ENCODE measurements at regions not wholly inside any gene's neighbourhood (a gene's known extent, or its start where the extent isn't known, plus 50 kb on each side); places are given as distances from the start of the nearest gene placed in this dataset.

DNA sequence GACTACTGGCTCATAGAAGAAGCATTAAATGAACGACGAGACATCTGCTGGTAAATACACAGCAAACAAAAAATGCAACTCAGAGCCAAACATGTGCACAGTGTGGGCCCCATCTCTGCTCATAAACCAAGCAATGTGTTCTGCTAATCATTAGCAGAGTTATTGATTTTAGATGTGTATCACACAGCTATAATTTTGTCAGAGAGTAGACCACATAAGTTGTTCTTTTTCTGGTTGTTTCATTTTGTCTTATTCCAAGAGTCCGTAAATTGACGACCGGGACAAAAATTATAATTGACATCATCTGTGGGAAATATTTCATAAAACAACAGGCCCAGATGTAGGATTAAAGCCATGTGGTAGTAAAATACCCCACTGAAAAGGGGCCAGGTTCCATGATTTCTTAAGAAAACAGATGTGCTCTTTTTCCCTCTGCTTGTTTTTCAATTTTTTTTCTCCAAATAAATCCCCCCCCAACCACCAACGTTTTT is 423.6 kb downstream of the HAO1 start:
- DNase-seq (ENCODE audit: low read depth): no peak

DNA sequence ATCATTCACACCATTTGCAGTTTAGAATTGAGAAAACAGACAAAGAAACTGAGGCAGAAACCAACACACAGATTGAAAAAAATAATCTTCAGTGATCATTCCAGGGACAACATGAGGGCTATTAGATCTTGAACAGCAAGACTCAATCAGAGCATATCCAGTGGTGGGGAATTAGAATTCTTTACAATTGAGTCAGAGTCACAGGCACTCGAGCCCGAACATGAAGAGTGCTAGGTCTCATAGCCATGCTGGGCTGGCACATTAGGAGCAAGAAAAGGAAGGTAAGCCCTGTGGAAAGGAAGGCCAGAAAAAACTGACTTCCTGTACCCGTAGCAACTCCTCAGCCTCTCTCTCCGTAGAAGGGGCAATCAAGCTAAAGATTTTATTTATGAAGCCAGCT is 419.9 kb downstream of the HAO1 start:
- DNase-seq (ENCODE audit: low read depth): no peak

DNA sequence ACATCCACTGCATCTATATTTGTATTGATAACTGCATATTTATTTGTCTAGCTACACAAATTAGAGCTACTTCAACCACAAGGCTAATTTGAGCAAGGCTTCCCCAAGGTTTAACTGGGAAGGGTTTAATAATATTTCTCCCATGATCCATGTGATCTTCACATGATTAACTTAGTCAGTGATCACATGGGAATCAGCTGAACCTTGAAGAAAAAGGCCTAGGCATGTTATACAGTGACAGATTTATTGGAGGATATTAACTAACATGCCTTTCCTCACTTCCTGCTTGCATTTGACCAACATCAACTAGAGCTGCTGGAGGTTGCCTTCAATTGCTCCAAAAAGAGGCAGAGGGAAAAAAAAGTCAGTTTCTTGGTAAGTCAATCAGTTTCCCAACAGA is 417.0 kb downstream of the HAO1 start:
- no peak for DNase-seq (ENCODE audit: low read depth)

DNA sequence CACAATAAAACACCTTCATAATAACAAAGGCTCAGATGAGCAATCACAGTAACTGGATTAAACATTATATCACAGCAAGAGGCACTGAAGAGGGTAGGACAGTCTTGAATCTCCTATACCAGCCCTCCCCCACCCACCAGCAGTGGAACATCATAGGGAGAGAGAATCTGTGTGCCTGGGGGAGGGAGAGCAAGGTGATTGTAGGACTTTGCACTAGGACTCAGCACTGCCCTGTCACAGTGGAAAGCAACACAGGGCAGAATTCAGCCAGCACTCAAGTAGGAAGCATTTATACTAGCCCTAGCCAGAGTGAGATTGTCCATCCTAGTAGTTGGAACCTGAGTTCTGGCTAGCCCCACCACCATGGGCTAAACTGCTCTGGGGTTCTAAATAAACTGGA is 400.2 kb downstream of the HAO1 start:
- no peak for DNase-seq (ENCODE audit: low read depth)

DNA sequence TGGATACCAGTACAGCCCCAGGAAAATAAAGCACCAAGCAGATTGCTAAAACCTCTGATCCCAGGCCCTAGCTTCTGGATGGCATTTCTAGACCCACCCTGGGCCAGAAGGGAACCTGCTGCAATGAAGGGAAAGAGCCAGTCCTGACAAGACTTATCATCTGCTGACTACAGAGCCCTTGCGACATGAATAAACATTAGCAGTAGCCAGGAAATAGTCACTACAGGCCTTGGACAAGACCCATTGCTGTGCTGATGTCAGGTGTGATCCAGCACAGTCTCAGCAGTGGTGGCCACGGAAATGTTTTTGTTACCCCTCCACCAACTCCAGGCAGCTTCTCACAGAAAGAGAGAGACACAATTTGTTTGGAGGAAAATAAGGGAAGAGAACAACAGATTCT is 399.3 kb downstream of the HAO1 start:
- DNase-seq (ENCODE audit: low read depth): no peak

DNA sequence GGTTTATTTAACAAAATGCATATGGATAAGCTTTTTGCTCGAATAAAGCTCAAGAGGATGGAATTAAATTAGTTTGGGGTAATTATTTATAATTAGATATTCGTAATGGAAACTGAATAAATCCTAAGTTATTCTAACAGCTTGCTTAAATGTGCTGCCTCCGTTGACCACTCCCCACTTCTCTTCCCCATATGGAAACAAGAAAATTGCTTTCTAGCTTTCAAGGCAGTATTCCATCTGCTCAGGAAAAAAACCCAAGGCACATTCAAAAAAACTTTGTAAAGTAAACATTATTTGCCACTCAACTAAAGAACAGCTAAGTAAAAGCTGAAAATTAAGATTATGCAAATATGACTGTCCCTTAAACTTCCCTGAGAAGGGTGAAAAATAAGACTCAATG is 369.2 kb downstream of the HAO1 start:
- DNase-seq (ENCODE audit: low read depth): no peak

DNA sequence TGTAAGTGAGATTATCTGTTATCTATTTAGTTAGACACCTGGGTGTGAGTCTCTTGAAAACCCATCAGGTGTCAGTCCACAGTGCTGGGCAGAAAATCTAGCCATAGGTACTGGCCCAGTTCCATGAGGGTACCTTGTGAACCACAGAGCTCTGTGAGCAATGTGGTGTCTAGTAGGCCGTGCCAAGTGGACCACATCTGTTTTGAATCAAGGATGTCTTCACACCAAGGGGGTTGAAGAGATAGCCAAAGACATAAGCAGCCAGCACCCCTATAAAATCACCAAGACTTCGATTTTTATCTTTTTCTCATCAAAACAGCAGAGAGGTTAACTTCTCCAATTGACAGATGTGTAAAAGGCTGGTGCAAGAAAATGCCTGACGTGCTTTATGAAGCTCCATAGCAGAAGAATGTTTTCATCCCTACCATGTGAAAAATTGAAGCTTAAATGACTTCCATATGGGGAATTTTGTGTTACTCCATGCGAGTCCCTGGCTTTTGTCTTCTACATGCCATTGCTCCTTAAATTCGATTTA is 368.7 kb downstream of the HAO1 start:
- DNase-seq (ENCODE audit: low read depth): no peak

DNA sequence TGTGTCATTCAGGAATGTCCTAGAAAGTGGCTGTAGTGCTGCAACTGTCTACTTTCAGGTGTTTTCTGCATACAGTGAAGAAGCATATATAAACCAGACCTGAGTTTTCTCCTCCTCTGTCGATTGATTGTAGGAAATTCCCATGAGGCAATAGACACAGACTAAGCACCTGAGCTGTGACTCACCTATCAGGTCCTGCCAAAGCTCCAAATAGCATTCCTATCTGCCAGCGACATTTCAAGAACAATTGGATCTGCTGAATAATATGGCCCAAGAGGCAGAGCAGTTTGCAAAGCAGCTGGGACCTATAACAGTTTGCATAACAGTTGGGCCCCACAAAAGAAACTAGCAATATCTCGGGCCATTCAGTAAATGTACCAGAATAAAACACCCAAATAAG is 360.4 kb downstream of the HAO1 start:
- DNase-seq (ENCODE audit: low read depth): no peak

DNA sequence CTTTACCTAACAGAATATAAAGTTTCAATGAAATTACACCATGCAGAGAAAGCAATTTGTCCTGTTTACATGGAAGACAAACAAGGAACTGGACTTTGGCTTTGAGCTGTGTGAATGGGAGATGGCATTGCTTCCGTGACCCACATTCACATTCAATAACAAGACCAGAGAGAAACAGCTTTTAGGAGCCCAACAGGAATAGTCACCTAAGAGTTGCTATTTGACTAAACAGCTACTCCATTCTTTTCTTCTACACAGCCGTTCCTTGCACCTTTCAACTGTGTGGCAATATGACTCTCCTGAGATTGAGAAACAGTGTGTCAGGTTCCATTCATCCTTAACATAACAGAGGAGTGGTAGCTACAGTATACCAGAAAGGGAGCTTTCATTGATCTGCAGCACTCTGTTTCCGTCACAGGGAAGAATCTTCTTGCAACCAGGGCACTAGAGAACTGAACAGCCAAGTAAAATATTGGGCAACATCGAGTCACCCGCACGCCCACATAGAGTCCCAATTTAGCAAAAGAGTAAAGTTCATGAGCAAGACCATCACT is 355.1 kb downstream of the HAO1 start:
- no peak for DNase-seq (ENCODE audit: low read depth)

DNA sequence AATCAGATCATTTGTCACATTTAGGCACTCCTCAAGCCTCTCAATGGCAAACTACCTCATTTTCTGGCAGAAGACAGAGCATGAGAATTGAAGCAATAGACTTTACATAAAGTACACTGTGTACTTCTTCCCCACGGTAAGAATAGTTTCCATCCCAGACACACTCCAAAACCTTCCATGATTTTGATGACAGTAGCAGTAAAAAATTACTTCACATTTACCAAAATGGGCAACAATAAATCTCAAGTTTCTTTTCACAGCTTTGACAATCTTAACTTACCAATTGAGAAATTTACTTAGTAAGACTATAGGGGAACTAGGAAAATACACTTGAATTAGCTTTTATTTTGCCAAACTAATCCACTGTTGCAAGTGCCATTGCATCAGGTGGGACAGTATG is 353.8 kb downstream of the HAO1 start:
- no peak for DNase-seq (ENCODE audit: low read depth)

DNA sequence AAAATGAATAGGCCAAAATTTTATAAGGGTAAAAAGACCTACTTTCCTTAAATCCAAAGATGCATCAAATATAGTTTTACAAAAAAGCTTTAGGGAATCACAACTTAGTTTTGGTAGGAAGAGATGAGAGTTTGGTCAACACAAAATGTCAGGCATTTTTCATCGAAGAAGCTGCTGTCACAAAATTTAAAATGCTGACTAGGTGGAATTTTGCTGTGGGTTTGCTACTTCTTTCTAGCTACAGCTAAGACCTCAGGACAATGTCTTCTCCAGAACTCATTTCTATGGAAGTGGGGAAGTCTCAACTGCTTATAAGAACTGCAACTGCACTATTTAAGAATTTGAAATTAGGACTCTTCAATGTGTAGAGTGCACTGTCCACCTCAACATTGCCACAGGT is 351.1 kb downstream of the HAO1 start:
- no peak for DNase-seq (ENCODE audit: low read depth)

DNA sequence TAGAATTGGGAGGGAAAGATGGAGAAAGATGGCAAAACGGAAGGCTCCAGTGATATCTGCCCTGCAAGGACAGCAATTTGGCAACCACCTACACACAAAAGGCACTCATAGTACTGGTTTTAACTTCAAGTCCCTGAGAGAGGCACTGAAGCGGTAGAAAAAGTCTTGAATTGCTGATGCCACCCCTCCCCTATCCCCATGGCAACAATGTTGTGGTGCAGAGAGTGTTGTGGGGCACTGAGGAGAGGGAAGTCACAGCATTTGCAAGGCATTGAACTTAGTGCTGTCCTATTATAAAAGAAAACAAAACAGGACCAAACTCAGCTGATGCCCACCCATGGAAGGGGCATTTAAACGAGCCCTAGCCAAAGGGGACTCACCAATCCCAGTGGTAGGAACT is 343.7 kb downstream of the HAO1 start:
- no peak for DNase-seq (ENCODE audit: low read depth)

DNA sequence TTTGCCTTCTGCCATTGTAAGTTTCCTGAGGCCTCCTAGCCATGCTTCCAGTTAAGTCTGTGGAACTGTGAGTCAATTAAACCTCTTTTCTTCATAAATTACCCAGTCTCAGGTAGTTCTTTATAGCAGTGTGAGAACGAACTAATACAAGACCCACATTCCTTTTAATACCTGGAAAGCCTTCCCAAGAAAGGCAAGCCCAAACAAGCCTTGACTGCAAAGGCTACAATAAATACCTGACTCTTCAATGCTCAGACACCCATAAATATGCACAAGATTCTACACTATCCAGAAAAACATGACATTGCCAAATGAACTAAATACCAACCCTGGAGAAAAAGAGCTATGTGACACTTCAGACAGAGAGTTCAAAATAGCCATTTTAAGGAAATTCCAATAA is 338.8 kb downstream of the HAO1 start:
- no peak for DNase-seq (ENCODE audit: low read depth)

DNA sequence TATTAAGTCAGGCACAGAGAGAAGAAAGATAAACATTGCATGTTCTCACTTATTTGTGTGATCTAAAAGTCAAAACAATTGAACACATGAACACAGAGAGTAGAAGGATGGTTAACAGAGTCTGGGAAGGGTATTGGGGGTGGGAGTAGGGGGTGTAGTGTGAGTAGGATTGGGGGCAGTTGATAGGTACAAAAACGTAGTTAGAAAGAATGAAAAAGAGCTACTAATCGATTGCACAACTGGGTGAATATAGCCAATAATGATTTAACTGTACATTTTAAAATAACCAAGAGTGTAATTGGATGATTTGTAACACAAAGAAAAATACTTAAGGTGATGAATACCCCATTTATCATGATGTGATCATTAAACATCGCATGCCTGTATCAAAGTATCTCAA is 333.3 kb downstream of the HAO1 start:
- no peak for DNase-seq (ENCODE audit: low read depth)

DNA sequence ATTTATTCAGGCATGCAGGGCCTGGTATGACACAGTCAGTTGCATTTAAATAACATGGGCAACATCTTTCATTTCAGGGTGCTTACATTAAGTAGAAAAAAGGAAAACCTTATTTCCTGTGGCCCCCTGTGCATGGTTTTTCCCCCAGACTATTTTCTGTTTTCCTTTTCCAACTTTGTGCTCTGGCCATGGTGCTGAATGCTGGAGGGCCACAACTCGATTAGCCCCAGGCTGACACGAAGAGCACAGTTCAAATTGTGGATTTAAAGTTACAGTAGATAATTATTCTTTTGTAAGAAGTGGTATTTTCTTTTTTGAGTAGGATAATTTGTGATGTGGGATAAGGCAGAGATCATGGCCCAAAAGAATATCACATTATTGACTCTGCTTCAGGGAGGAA is 332.0 kb downstream of the HAO1 start:
- no peak for DNase-seq (ENCODE audit: low read depth)

DNA sequence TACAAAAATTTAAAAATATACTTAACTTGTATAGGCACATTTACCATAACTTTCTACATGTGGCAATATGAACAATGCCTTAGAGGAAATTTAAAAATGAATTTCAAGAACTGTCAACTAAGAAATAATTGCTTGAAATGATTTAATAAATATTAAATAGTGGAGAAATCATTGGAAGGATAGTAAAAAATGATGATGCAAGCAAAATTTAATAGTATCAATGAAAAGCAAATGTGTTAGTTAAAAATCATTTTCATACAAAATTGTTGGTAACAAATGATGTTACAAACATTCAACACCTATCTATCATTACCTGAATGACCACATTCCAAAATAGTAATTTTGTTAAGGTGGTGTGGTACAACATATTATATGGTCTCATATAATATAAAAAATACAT is 331.0 kb downstream of the HAO1 start:
- no peak for DNase-seq (ENCODE audit: low read depth)

DNA sequence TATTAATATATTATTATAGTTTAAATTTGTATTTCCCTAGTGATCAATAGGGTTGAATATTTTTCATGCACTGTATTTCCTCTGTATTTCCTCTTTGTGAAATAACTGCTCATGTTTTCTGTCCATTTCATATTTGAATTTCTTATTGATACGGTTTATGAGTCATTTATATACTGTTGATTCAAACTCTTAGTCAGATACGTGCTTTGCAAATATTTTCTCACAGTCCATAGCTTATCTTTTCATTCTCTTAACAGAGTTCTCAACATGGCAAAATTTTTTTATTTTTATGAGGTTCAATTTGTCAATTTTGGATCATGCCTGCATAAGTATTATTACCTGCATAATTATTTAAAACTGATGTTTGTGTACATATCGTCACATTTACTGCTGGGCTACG is 329.6 kb downstream of the HAO1 start:
- DNase-seq (ENCODE audit: low read depth): no peak

DNA sequence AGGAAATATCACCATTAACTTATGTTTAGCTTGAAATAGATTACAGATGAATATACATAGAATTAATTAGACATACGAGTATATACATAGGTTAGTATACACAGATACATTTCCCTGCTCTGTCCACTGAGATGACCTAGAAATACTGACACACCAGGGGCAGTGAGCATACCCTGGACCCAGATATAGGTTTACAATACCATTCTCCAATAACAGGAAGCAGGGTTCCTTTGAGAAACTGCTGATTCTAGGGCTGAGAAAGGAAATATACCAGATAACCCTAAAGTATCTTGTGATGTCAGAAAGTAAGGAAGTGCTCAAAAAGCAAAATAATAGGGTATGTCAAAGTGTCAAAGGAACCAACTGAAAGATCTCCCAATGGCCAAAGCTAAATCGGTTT is 322.5 kb downstream of the HAO1 start:
- DNase-seq (ENCODE audit: low read depth): no peak

DNA sequence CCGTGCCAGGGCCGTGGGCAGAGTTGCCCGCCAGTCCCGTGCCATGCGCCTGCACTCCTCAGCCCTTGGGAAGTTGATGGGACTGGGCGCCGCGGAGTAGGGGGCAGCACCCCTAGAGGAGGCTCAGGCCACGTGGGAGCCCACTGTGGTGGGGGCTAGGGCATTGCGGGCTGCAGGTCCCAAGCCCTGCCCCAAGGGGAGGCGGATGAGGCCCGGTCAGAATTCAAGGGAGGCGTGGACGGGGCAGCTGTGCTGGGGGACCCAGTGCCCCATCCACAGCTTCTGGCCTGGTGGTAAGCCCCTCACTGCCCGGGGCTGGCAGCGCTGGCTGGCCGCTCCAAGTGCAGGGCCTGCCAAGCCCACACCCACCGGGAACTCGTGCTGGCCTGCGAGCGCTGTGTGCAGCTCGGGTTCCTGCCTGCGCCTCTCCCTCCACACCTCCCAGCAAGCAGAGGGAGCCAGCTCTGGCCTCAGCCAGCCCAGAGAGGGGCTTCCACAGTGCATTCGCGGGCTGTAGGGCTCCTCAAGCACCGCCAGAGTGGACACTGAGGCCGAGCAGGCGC is 317.8 kb downstream of the HAO1 start:
- DNase-seq (ENCODE audit: low read depth): no peak

DNA sequence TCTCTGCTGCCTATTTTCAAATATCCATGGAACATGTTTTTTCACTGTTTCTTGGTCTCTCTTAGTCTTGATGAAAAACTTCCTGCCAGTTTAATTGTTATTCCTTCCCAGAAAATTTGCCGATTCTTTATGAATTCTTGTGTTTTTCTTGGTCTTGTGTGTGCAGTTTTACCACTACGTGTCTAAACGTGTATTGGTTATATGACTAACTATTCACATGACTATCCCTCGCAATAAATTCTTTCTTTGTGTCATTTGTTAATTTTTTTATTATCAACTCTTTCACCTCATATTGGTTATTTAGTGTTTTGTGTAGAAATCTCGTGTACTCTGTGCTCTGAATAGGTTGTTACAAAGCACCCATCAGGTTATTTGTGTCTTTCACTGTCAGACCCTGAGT is 315.4 kb downstream of the HAO1 start:
- DNase-seq (ENCODE audit: low read depth): no peak

DNA sequence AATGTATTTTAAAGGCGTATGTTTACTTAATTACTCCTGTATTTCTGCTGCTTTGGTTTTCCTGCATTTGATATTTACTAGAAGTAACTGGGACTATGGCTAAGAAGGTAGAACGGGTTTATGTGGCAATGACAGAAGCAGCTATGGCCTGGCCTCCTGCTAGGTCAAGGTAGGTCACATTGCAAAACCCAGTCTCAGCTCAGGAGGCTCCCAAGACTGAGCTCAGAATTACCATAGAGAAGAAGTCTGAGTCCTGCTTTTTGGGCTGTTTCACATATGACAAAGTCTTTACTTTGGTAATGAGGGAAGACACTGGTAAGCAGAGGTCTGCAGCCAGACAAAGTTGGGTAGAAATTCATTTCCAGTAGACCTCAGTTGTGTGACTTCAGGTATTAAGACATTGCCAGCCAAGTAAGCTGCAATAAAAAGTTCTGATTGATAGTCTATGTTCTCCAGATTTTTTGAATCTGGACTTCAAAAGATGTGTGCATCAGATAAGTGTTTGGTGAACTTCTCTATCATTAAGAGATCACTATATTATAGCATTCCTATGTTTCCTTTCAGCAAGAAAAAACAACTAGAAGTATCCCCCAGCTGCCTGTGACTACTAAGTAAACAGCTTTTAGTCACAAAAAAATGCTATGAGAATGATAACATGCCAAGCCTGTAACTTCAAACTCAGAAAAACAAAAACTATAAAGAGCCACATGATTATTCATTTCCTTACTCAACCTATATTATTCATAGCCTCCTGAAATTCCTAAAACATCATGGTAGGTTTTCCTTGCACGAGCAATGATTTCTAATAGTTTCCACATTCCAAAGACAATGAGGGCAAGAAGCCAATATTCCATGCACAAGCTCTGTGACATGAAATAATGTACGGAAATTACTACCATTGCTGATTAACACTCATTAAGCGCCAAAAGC is 312.3 kb downstream of the HAO1 start:
- DNase-seq (ENCODE audit: low read depth): no peak

DNA sequence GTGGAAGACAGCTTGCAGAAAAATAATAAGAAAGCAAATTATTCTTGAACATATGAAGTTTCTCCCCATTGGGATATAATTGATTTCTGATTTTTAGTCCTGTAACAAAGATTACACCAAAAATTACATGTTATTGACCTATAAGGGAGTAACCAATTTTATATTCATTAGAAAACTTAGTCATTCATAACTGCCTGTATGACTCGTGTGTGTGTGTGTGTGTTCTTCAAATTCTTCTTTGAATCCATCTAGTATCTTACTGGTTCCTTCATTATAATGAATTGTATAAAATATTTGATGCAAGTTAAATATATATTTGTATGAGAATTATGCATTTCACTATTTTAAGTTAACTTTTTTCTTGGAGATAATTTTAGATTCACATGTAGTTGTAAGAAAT is 310.4 kb downstream of the HAO1 start:
- no peak for DNase-seq (ENCODE audit: low read depth)

DNA sequence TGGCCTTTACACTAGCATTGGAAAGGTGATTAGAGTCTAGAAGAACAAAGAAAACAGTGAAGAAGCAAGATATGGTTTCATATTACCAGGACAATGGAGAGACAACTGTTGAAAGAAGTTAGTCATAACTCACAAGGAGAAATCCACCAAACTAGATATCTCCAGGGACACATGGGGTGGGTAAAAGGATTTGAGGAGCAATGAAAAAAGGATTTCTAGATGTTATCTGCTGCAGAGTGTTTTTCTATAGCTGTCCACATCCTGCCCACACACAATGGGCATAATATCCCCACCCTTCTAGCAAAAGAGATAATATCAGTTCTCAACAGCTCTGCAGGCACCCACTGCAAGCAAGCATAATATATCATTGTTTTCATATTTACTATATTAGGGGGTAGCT is 303.1 kb downstream of the HAO1 start:
- DNase-seq (ENCODE audit: low read depth): no peak
